ENCODE measurements at regions not wholly inside any gene's neighbourhood (a gene's known extent, or its start where the extent isn't known, plus 50 kb on each side); places are given as distances from the start of the nearest gene placed in this dataset.

DNA sequence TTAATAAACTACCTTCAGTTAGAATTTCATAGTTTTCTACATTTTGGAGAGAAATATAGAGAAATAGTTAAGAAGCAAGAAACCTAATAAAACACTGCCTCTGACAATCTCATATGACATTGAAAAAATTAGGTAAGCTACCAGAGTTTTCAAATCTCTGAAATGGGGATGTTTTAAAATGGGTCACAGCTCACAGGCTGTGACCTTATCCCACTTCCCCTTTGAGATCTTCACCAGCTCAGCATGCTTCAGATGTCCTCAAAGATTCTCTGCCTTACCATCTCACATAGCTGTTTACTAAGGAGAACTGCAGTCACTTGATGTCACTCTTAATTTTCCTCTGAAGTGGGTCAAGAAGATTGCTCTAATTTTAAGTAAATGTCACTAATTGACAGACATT lies 717.8 kb downstream of the JRKL start:
- no peak for TF ChIP-seq POLR2A (IDR thresholded peaks at IDR 0.05; ENCODE audit: low read depth, low read length)
- TF ChIP-seq POLR2AphosphoS5 (IDR thresholded peaks at IDR 0.05; ENCODE audit: low read depth, low read length), result no peak
- TF ChIP-seq TAF1 (IDR thresholded peaks at IDR 0.05; ENCODE audit: low read depth, low read length), result no peak
- TF ChIP-seq SPI1 (IDR thresholded peaks at IDR 0.05; ENCODE audit: low read depth, low read length), result peak; percentile 86
- no peak for TF ChIP-seq POU2F2 (IDR thresholded peaks at IDR 0.05; ENCODE audit: low read depth, low read length)

Data from GM12891 (cell line).